ENCODE measurements at regions not wholly inside any gene's neighbourhood (a gene's known extent, or its start where the extent isn't known, plus 50 kb on each side); places are given as distances from the start of the nearest gene placed in this dataset.

DNA sequence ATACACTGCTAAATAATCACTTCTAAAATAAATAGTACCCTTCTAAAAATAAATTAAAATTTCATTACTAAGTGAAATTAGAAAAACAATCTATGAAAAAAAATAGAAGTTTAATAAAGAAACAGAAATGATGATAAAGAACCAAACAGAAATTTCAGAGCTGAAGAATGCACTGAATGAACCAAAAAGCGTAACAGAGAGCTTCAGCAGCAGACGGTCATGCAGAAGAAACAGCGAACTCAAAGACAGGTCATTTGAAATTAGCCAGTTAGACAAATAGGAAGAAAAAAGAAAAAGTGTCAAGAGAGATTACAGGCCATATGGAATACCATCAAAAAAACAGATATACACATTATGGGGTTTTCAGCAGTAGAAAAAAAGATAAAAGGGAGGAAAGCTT lies 706.7 kb downstream of the TBC1D32 start:
- DNase-seq (ENCODE audit: low spot score): no peak

DNA sequence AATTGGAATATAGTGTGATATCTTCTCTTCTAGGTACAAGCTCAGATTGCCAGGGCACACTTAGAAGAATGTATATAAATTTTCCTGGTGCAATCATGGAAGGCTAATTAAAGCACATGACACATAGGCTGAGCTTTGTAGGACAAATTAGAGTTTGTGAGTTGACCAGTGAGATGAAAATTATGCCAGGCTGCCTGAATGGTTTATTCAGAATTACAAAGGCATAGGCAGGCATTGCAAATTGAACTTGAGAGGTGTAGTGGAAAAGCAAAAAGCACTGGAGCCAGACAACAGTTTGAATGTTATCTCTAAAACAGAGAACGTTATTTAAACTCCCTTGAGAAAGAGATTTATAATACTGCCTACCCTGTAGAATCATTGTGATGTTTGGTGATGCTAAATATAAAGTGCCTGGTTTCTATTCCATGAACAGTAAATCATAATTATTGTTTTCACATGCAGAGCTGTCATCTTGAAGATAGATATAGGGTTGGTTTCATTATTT lies 712.1 kb downstream of the TBC1D32 start:
- DNase-seq (ENCODE audit: low spot score): no peak

DNA sequence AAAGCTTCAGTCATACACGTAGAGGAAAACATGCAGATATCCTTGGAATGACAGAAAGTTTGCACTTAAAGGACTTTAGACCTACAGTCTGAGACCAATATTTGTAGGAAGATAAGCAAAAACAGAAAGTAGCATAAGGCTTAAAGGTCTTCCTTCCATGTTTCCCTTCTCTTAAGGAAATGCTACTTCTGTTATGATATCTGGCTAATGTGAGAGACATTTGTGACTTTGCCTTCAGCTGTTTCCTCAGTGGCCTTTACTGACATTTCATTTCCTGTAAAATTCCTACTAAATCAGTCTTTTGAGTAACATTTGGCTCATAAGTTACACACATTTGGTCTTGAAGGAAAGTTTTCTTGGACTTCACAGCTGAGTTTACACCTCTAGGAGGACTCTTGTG lies 713.4 kb downstream of the TBC1D32 start:
- DNase-seq (ENCODE audit: low spot score): no peak

DNA sequence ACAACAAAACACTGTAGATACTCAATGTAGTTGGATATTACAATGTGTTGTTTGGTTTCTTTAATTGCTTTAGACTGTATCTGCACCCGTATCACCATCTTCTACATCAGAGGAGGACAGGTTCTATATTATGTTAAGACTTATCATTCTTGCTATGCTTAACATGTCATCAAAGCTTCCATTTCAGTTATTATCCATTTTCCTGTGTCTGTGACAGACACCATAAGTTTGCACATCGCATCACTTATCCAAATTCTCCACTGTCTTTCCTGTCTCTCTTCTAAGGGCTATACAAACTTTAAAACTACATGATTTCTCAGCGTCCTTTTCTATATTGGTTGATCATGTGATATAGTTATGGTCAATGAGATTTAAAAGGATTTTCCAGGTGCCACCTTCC lies 719.0 kb downstream of the TBC1D32 start:
- no peak for DNase-seq (ENCODE audit: low spot score)

DNA sequence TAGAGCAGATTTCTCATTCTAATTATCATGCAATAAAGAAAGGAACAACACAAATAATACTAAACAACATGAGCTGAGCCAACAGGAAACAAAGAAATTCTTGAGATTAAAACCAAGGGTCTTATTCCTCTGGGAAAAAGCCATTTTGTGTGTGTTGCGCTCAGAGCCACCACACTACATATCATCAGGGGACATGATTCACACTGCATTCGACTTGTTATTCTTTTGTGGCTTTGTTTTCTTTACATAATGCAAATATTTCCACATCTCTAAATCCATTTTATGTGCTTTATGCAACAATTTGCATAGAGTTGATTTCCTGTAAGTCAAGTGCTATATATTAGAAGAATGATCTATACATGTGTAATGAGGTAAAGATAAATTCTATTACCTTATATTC lies 719.6 kb downstream of the TBC1D32 start:
- no peak for DNase-seq (ENCODE audit: low spot score)

DNA sequence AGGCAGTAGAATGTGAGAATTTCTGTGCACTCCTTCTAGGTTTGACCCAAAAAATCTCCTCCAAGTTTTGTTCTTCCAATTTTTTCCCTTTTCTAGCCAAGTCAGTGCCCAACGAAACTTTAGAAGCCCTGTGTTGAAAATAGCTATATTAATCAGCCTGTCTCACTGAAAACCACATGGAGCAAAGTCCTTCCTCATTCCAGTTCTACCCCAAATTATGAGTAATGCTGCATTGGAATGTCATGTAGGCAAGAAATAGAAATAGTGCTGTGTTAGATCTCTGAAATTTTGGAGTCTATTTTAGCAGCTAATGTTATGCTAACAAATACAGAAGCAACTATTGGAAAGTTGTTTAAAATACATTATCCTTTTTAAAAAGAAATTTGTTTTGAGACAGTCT lies 725.5 kb downstream of the TBC1D32 start:
- no peak for DNase-seq (ENCODE audit: low spot score)

DNA sequence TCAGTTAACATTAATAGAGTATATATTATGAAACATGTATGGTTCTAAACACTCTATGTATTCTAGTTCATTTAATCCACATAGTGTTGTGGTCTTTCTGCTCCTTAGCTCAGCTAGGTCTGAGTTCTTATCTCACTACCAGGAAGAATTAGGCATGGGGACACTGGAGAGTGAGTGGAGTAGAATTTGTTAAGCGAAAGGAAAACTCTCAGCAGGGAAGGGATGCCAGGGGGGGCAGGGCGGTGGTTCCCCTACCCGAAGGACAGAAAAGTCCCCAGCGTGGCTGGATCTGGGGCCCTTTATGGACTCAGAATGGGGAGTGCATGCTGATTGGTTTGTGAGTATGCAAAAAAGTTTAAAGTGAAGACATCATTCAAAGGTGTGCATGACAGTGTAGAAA lies 727.5 kb downstream of the TBC1D32 start:
- DNase-seq (ENCODE audit: low spot score): no peak

DNA sequence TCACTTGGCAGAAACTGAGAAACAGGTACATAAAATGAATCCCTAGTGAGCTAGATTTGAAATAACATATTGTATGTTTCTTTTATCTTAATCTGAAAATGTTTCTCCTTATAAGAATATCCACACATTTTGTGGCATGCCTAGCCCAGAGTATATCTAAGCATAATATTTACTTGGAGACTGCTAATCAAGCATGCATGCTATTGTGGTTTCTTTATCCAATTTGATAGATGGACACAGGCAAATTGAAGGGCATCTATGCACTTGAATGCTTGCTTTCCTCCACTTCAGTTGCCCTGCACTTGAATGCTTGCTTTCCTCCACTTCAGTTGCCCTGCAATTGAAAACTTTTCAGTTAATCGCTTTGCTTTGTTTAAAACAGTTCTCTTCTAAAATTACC lies 729.8 kb downstream of the TBC1D32 start:
- no peak for DNase-seq (ENCODE audit: low spot score)

DNA sequence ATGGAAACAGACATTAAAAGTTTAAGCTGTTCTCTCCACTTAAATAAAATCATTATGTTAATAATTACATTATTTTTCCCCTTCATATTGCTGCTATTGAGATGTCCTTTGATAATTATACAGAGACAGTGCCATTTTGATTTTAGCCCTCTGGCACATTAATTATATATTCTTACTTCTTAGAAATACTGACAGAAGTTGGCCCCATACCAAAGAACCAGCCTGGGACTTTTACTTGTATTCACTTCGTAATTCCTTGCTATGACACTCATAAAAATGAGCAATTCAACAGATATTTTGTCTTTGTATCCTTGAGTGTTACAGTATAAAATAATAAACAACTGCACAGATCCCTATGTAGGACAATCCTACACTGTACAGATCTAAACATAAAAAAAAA lies 743.7 kb downstream of the TBC1D32 start:
- no peak for DNase-seq (ENCODE audit: low spot score)

DNA sequence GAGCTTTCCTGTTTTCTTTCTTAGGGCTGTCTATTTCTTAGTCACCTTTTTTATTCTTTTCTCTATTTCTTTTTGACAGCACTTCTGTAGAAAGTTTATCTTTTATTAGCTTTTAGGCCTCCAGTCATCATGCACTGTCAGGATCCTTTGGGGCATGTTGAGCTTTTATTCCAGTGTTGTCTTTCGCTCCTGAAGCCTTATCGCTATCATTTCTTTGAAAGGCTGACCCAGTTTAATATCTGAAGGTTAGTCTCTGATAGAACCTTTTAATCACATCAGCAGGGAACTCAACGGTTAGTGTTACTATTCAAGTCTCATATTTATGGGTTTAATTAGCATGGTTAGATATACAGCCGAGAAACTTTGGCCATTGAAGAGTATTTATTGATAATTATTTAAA lies 745.9 kb downstream of the TBC1D32 start:
- DNase-seq (ENCODE audit: low spot score): no peak

DNA sequence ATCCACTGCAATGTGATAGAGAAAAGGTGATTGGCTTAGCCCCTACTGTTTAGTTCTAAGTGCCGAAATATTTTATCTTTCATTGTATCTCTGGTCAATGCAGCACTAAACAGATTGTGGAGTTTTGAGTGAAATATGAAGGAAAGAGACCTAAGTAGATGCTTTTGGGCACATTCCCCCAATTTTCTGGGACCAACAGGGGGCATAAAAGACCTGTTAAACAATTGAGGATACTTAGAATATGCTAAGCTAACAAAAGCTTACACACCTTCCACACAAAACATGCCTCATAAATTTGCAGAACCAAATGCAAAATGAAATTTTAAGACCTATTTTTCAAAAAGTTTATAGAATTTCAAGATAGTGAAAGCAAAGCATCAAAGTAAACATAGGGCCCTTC lies 746.9 kb downstream of the TBC1D32 start:
- DNase-seq (ENCODE audit: low spot score): no peak

DNA sequence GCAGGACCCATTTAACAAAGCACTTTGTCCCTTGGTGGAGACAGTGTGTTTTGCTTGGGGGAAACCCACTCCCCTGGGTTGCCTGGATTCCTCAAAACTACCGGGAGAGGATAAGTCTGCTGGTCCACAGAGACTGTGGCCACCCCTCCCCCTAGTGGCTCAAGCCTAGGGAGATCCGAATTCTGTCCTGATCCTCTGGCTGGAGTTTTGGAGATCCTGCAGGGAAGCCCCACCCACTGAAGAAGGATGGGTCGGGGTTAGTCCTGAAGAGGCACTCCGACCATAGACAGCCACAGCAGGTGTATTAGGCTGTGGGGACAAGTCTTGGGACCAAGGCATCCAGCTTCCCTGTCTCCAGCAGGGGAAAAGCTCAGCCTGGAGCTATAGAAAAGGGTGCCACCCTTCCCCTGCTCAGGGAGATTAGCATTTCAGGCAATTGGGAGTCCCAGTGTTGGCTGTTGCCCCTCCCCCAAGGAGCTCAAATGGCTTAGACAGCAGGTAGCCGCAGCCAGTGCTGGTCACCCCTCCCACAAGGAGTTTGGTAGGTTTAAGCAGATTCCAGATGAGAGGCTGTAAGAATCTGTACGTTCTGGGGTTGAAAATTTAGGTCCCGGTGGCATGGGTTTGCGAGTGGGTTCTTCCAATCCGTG lies 750.0 kb downstream of the TBC1D32 start:
- DNase-seq (ENCODE audit: low spot score): no peak

DNA sequence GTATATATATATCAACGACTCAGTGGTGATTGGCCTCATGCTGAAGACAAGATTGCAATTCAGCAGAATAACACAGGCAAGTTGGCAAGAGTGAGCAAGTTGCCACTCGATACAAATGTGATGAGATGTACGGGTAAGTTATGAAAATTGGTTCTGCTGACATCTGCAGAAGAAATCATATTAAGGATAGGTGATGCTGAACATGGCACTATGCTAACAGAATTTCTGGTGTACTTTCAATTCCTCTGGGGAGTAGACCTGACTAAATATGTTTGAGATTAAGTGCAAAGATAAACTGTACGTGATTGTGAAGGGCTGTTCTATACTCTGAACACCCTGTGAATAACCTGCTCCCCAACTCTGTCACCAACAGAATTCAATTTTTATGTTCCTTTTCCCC lies 758.2 kb downstream of the TBC1D32 start:
- DNase-seq (ENCODE audit: low spot score): no peak

DNA sequence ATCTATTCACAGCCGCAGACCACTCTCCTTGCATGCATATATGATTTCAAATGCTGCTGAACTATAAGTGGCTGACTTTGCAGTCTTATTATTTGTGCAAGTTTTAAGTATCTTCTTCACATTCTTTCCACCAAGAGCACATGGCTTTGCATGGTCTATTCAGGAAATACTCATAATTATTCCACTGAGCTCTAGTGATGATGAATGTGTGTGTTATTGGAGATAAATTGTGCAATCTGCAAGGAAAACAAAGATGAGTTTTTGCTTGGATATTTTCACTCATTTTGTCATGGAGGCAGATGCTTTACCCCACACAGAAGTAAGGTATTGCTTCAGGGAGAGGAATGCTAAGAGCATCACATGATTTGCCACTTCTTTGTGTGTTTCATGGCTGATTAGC lies 764.6 kb downstream of the TBC1D32 start:
- no peak for DNase-seq (ENCODE audit: low spot score)

DNA sequence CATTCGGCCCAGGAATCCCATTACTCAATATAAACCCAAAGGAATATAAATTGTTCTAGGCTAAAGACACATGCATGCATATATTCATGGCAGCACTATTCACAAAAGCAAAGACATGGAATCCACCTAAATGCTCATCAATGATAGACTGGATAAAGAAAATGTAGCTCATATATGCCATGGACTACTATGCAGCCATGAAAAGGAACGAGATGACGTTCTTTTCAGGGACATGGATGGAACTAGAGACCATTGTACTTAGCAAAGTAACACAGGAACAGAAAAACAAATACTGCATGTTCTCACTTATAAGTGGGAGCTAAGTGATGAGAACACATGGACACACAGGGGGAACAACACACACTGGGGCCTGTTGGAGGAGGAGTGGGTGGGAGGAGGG lies 769.5 kb downstream of the TBC1D32 start:
- DNase-seq (ENCODE audit: low spot score): no peak

DNA sequence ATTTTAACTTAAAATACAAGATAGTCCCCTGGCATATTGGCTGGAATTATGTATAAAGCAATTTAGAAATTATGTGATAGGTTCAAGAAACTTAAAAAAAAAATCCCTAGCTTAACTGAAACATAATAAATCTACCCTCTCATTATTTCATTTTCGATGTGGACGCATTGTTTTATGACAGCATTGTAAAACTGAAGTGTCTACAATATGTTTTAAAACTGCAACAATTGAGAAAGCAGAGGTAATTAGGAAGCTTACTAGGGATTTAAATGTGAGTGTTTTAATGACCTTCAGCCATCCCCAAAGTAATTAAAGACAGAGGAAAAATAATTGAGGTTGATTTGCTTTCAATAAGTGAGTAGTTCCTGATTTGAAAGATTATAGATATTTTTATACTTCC lies 776.0 kb downstream of the TBC1D32 start:
- no peak for DNase-seq (ENCODE audit: low spot score)

DNA sequence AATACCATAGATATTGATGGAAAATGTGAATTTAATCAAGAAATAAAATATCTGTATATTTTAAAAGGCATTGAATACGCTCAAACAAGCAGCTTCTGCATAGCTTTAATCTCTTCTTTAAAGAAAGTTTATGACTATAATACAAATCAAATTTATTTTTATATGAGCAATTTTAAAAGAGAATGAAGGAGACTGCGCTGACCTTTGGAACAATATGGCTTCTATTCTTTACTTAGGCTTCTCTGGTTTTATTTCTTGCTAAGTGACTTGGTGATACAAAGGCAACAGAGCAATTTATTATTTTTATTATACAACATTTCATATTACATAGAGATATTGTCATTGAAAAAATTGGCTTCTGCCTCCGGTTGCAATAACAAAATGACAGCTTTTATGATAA lies 776.7 kb downstream of the TBC1D32 start:
- no peak for DNase-seq (ENCODE audit: low spot score)

DNA sequence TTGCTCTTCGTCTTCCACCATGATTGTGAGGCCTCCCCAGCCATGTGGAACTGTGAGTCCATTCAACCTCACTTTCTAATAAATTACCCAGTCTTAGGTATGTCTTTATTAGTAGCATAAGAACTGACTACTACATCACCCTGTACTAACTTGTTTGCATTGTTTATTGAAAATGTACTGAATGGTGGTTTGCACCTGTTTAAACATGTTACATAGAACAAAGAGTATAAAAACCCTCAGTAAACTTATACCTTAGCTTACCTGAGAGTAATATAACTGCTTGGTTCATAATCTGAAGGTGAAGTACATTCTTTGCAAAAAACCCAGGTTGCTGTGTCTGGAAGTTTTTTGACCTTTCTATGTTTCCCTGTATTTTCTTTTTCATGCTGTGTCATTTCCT lies 777.8 kb downstream of the TBC1D32 start:
- DNase-seq (ENCODE audit: low spot score): no peak

DNA sequence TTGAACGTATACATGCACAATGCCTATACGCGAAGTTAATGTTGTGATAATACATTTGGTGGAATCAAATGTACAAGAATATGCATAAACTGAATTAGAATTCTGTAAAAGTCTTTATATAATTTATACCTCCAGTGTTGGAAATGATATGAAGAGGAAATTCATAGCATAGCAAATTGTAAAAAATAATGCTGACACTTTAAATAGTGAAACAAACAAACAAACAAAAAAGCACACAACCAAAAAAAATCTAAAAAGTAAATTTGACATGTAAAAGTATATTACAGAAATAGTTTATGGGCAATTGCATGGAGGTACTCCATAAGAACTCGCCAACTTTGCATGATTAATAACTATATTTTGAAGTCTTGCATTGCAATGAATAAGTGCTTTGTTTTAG lies 780.9 kb downstream of the TBC1D32 start:
- no peak for DNase-seq (ENCODE audit: low spot score)

DNA sequence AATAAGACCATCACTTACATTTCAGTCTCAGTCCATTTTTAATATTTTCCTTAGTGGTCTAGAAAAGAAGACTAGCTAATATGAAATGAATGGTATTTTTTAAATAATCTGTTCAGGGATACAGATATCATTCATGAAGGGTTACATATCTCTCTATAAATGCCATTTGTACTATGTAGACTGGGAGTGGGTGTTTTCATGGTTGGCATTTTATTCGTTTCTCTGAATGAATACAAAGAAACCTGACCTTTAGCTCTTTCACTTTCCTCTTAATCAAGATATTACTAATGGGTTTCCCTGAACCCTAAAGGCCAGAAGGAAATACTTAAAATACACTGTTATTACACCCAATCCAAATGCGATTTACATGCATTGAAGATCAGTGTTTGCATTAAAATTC lies 788.9 kb downstream of the TBC1D32 start:
- no peak for DNase-seq (ENCODE audit: low spot score)

DNA sequence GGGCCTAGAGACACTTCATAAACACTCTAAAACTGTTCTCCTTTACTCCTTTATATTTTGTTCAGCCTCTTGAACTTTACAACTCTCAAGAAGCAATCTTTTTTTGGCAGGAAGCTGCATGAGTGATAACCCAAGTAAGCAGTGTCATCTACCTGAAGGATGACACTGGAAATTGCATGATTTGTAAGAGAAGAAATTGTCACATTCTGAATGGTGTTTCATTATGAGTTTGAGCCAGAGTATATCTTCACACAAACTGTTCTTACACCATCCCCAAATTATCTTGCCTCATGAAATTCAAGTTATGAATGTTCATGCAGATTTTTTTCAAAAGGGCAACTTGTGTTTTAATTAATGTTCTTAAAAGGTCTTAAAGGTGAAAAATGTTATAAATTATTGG lies 799.3 kb downstream of the TBC1D32 start:
- no peak for DNase-seq (ENCODE audit: low spot score)

DNA sequence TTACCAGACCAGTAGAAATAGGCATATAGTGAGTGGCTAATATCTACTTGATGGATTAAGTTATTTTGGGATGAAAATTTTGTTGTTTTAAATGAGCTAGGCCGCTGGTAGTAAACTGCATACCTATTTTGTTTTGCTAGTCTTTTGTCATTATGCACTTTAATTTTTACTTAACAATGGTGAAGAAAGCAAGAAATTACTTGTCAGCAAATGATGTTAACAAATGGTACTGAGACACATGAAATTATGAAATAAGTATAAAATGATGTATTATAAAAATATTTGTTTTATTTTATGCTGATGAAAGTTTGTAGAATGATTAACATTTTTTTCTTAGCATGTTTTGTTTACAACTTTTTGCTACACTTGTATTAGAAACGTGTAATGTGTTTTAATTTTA lies 807.7 kb downstream of the TBC1D32 start:
- no peak for DNase-seq (ENCODE audit: low spot score)

DNA sequence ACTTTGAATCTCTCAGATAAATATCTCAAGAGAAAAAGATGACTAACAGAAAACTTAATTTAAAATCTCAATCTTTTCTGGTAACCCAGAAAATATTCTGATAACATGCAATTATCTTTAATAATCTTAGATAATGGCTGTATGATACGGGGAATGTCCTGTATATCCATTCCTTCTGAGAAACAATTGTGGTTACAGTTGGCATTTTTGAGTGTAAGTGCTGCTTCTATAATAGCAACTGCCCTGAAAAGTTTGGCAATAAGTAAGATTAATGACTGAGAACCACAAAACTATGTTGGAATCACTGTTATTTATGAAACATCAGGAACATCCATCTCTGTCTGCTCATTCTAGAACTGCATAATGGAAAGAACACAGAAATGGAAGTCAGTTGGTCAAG lies 819.7 kb downstream of the TBC1D32 start:
- DNase-seq (ENCODE audit: low spot score): no peak

DNA sequence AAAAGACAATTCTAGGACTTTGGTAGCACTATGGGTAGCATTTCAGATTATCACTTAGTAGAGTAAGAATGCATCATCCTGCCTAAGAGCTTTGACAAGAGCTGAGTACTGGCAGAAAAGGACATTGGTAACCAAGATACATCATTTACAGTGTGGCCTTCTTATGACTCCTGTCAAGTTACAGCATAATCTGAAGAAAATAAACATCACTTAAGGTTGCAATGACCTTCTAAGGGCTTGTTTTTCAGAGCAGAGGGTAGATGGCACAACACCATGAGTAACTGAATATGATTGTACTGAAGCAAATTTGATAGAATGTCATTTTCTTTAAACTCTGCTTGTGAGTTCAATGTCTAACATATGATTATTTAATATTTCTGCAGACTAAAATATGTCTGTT lies 822.6 kb downstream of the TBC1D32 start:
- no peak for DNase-seq (ENCODE audit: low spot score)

DNA sequence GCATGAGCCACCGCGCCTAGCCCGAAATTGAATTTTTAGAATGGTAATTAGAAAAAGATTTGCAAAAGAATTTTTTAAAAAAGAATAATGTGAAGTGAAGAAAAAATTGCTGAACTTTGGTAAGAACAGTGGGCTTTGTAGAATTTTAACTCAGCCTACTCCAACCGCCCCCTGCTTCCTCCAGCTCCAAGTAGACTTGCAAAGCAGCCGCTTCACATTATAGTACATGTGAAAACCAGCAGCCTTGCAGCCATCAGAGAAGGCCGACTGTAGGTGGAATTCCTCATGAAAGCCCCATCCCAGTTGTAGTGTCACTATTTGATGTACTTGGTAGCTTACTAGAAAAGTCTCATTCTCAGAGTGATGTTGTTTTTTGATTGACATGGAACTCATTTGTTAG lies 835.6 kb downstream of the TBC1D32 start:
- DNase-seq (ENCODE audit: low spot score): no peak
